HEK293 (cell line): ENCODE measurements at regions not wholly inside any gene's neighbourhood (a gene's known extent, or its start where the extent isn't known, plus 50 kb on each side); places are given as distances from the start of the nearest gene placed in this dataset.

Experiments used
- CTCF ChIP-seq: fragments of 450-650 bp; formaldehyde crosslinking; IDR thresholded peaks from 2 replicates; pipeline ENCODE4 v1.5.1; 2016; ENCODE audit warnings: missing biosample characterization, missing genetic modification characterization
- ZNF510 ChIP-seq: fragments of 450-650 bp; formaldehyde crosslinking; IDR thresholded peaks from 2 replicates; pipeline ENCODE4 v1.5.1; 2018; ENCODE audit warnings: mild to moderate bottlenecking, missing genetic modification characterization, missing biosample characterization; ENCODE audit not compliant: insufficient replicate concordance
- ZNF704 ChIP-seq: fragments of 450-650 bp; formaldehyde crosslinking; IDR thresholded peaks from 2 replicates; pipeline ENCODE4 v1.5.1; 2016; ENCODE audit warnings: missing biosample characterization, missing genetic modification characterization

- TF ChIP-seq CTCF = no peak
- TF ChIP-seq ZNF704 = no peak
- TF ChIP-seq ZNF510 = no peak
Observed at GRCh38 chr3:148360051-148360450, 337.7 kb upstream of the AGTR1 start.
